Suprapubic skin (tissue), 3 donors: ENCODE measurements at regions not wholly inside any gene's neighbourhood (a gene's known extent, or its start where the extent isn't known, plus 50 kb on each side); places are given as distances from the start of the nearest gene placed in this dataset.

Experiments used
- CTCF ChIP-seq, 2 donors: fragments of 200-600 bp in 1 of 2; fragments of 450-650 bp in 1 of 2; sonication (generic) in 1 of 2; IDR thresholded peaks; one replicate each; pipeline ENCODE4 v1.5.1; 2016 to 2019; ENCODE audit warnings: antibody characterized with exemption in 2 of 2, mild to moderate bottlenecking in 1 of 2, moderate library complexity in 1 of 2
- POLR2A ChIP-seq, 2 donors: fragments of 450-650 bp; IDR thresholded peaks; one replicate each; pipeline ENCODE4 v1.6.1; 2017; ENCODE audit warnings: antibody characterized with exemption in 2 of 2, mild to moderate bottlenecking in 2 of 2, moderate library complexity in 2 of 2

GRCh38 chr20:60598528-60598927, 640.3 kb downstream of the CDH26 start:
- TF ChIP-seq POLR2A (IDR thresholded peaks at IDR 0.05), result no peak
- TF ChIP-seq CTCF (IDR thresholded peaks at IDR 0.05), result no peak
